ENCODE measurements at regions not wholly inside any gene's neighbourhood (a gene's known extent, or its start where the extent isn't known, plus 50 kb on each side); places are given as distances from the start of the nearest gene placed in this dataset.

GRCh38 chr1:199287647-199288046, 648.8 kb downstream of the PTPRC start:
- no peak overlapping the region for H3K27ac ChIP-seq (ENCODE audit: low read depth in 2 of 2, low read length in 2 of 2)
- no peaks in the 10 kb centered on the region for H3K27me3 ChIP-seq (ENCODE audit: control insufficient read depth in 2 of 2, insufficient read depth in 2 of 2, low read length in 2 of 2)
- H3K9ac ChIP-seq (ENCODE audit: low read depth in 1 of 2, low read length in 2 of 2), result no peak overlapping the region
- no peaks in the 10 kb centered on the region for H3K36me3 ChIP-seq (ENCODE audit: control insufficient read depth in 2 of 2, insufficient read depth in 2 of 2, low read length in 2 of 2)
- no peaks in the 10 kb centered on the region for H3K9me3 ChIP-seq (ENCODE audit: control insufficient read depth in 2 of 2, low read length in 2 of 2)
- no peak overlapping the region for H3K4me3 ChIP-seq (ENCODE audit: low read length in 2 of 2)
- no peaks in the 10 kb centered on the region for H3K4me1 ChIP-seq (ENCODE audit: control insufficient read depth in 2 of 2, insufficient read depth in 2 of 2, low read length in 2 of 2)

GRCh38 chr1:199290186-199290585, 651.3 kb downstream of the PTPRC start:
- Histone ChIP-seq H3K36me3 (ENCODE audit: control insufficient read depth in 2 of 2, insufficient read depth in 2 of 2, low read length in 2 of 2) (no peaks in the 10 kb centered on the region), H3K27ac (ENCODE audit: low read depth in 2 of 2, low read length in 2 of 2) (no peak overlapping the region), H3K9ac (ENCODE audit: low read depth in 1 of 2, low read length in 2 of 2) (no peak overlapping the region), H3K9me3 (ENCODE audit: control insufficient read depth in 2 of 2, low read length in 2 of 2) (no peaks in the 10 kb centered on the region), H3K4me1 (ENCODE audit: control insufficient read depth in 2 of 2, insufficient read depth in 2 of 2, low read length in 2 of 2) (no peaks in the 10 kb centered on the region), H3K27me3 (ENCODE audit: control insufficient read depth in 2 of 2, insufficient read depth in 2 of 2, low read length in 2 of 2) (no peaks in the 10 kb centered on the region), H3K4me3 (ENCODE audit: low read length in 2 of 2) (no peak overlapping the region)

DNA sequence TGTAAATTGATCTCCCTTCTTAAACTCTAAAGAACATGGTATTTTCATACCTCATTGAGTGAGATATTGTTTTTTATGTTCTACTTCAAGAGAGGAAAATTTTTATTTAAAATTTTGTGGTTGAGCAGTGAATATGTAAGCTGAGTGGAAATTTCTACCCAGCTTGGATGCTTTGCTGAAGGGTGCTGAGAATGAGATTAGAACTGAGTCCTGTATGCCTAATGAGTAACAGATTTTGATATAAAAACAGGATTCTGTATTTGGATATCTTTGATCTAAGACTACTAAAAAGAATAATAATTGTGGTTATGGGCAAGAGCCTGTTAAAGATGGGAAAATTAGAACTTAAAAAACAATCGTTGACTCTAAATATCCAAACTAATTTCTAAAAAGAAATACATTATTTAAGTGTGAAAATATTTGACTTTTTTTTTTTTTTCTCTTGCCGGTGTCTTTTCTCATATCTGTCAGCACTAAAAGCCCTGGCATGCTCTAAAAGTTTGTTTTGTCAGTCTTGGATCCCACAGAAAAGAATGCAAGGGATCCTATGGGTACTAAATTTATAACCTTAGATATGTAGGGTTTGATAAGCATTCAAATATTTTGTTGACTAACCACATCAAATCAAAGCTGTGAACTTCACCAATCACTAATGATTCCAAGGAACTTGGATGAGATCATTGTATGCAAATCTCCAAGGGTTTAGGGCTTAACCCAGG, 652.3 kb downstream of the PTPRC start:
- Histone ChIP-seq H3K9me3 (ENCODE audit: control insufficient read depth in 2 of 2, low read length in 2 of 2) (no peaks in the 10 kb centered on the region), H3K4me1 (ENCODE audit: control insufficient read depth in 2 of 2, insufficient read depth in 2 of 2, low read length in 2 of 2) (no peaks in the 10 kb centered on the region), H3K4me3 (ENCODE audit: low read length in 2 of 2) (no peak overlapping the region), H3K9ac (ENCODE audit: low read depth in 1 of 2, low read length in 2 of 2) (no peak overlapping the region), H3K27ac (ENCODE audit: low read depth in 2 of 2, low read length in 2 of 2) (no peak overlapping the region), H3K27me3 (ENCODE audit: control insufficient read depth in 2 of 2, insufficient read depth in 2 of 2, low read length in 2 of 2) (no peaks in the 10 kb centered on the region), H3K36me3 (ENCODE audit: control insufficient read depth in 2 of 2, insufficient read depth in 2 of 2, low read length in 2 of 2) (no peaks in the 10 kb centered on the region)

- H3K36me3 ChIP-seq (ENCODE audit: control insufficient read depth in 2 of 2, insufficient read depth in 2 of 2, low read length in 2 of 2), result no peaks in the 10 kb centered on the region
- H3K27me3 ChIP-seq (ENCODE audit: control insufficient read depth in 2 of 2, insufficient read depth in 2 of 2, low read length in 2 of 2), result no peaks in the 10 kb centered on the region
- no peak overlapping the region for H3K27ac ChIP-seq (ENCODE audit: low read depth in 2 of 2, low read length in 2 of 2)
- no peaks in the 10 kb centered on the region for H3K9me3 ChIP-seq (ENCODE audit: control insufficient read depth in 2 of 2, low read length in 2 of 2)
- H3K4me1 ChIP-seq (ENCODE audit: control insufficient read depth in 2 of 2, insufficient read depth in 2 of 2, low read length in 2 of 2), result no peaks in the 10 kb centered on the region
- no peak overlapping the region for H3K4me3 ChIP-seq (ENCODE audit: low read length in 2 of 2)
- H3K9ac ChIP-seq (ENCODE audit: low read depth in 1 of 2, low read length in 2 of 2), result no peak overlapping the region
Observed at GRCh38 chr1:199292896-199293295, 654.1 kb downstream of the PTPRC start.

- H3K9me3 ChIP-seq (ENCODE audit: control insufficient read depth in 2 of 2, low read length in 2 of 2), result no peaks in the 10 kb centered on the region
- H3K27me3 ChIP-seq (ENCODE audit: control insufficient read depth in 2 of 2, insufficient read depth in 2 of 2, low read length in 2 of 2), result no peaks in the 10 kb centered on the region
- H3K36me3 ChIP-seq (ENCODE audit: control insufficient read depth in 2 of 2, insufficient read depth in 2 of 2, low read length in 2 of 2), result no peaks in the 10 kb centered on the region
- H3K9ac ChIP-seq (ENCODE audit: low read depth in 1 of 2, low read length in 2 of 2), result no peak overlapping the region
- H3K27ac ChIP-seq (ENCODE audit: low read depth in 2 of 2, low read length in 2 of 2), result no peak overlapping the region
- no peaks in the 10 kb centered on the region for H3K4me1 ChIP-seq (ENCODE audit: control insufficient read depth in 2 of 2, insufficient read depth in 2 of 2, low read length in 2 of 2)
- no peak overlapping the region for H3K4me3 ChIP-seq (ENCODE audit: low read length in 2 of 2)
Observed at GRCh38 chr1:199295107-199295506, 656.3 kb downstream of the PTPRC start.

GRCh38 chr1:199297174-199297573, 658.3 kb downstream of the PTPRC start:
- Histone ChIP-seq H3K27ac (ENCODE audit: low read depth in 2 of 2, low read length in 2 of 2) (no peak overlapping the region), H3K4me1 (ENCODE audit: control insufficient read depth in 2 of 2, insufficient read depth in 2 of 2, low read length in 2 of 2) (no peaks in the 10 kb centered on the region), H3K9me3 (ENCODE audit: control insufficient read depth in 2 of 2, low read length in 2 of 2) (no peaks in the 10 kb centered on the region), H3K27me3 (ENCODE audit: control insufficient read depth in 2 of 2, insufficient read depth in 2 of 2, low read length in 2 of 2) (no peaks in the 10 kb centered on the region), H3K4me3 (ENCODE audit: low read length in 2 of 2) (no peak overlapping the region), H3K36me3 (ENCODE audit: control insufficient read depth in 2 of 2, insufficient read depth in 2 of 2, low read length in 2 of 2) (no peaks in the 10 kb centered on the region), H3K9ac (ENCODE audit: low read depth in 1 of 2, low read length in 2 of 2) (no peak overlapping the region)

DNA sequence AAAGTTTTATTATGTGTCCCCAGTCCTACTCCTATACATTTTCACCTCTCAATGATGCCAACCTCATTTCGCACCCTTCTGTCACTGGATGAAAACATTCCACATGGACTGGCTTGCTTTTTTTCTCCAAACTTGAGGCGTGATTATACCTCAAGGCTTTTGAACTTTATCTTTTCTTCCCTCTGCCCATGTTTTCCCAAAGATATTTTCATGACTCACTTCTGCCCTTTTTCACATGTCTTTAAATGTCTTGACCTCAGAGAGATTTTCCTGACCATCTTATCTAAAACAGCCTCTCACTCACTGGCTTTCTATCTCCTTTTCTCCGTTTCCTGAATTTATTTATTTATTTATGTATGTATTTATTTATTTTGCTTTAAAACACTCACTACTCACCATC, 659.0 kb downstream of the PTPRC start:
- Histone ChIP-seq H3K4me1 (ENCODE audit: control insufficient read depth in 2 of 2, insufficient read depth in 2 of 2, low read length in 2 of 2) (no peaks in the 10 kb centered on the region), H3K4me3 (ENCODE audit: low read length in 2 of 2) (no peak overlapping the region), H3K9me3 (ENCODE audit: control insufficient read depth in 2 of 2, low read length in 2 of 2) (no peaks in the 10 kb centered on the region), H3K27me3 (ENCODE audit: control insufficient read depth in 2 of 2, insufficient read depth in 2 of 2, low read length in 2 of 2) (no peaks in the 10 kb centered on the region), H3K36me3 (ENCODE audit: control insufficient read depth in 2 of 2, insufficient read depth in 2 of 2, low read length in 2 of 2) (no peaks in the 10 kb centered on the region), H3K9ac (ENCODE audit: low read depth in 1 of 2, low read length in 2 of 2) (no peak overlapping the region), H3K27ac (ENCODE audit: low read depth in 2 of 2, low read length in 2 of 2) (no peak overlapping the region)

- H3K27me3 ChIP-seq (ENCODE audit: control insufficient read depth in 2 of 2, insufficient read depth in 2 of 2, low read length in 2 of 2), result no peaks in the 10 kb centered on the region
Observed at GRCh38 chr1:199298825-199299224, 660.0 kb downstream of the PTPRC start.

DNA sequence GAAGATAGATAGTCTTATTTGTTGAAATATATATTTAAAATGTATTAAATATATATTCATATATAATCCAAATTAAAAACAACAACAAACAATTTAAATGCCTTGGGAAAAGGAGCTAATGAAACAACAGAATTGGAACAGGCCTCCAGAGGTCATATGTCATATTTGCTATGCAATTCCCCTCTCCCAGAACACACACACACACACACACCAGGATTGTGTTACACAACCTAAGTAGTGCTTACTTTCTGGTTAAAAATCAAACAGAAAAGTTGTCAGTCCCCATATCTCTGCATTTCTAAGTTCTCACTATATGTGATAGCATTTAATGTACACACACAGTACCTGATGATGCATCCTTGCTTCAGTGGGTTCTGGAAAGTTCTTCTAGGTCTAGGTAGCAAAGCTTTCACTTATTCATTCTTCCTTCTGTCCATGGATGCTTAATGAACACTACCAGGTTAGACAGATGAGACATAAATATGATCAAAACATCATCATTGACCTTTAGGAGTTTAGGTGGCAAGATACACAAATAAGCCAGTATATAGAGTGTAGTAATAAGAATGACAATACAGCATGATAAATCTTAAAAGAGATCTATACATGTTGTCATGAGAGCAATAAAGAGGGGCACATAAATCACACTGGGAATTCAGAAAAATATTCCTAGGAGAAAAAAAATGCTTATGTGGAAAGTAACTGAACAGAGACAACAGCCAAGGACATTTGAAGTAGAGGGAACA, 662.8 kb downstream of the PTPRC start:
- no peak overlapping the region for H3K9ac ChIP-seq (ENCODE audit: low read depth in 1 of 2, low read length in 2 of 2)
- no peaks in the 10 kb centered on the region for H3K27me3 ChIP-seq (ENCODE audit: control insufficient read depth in 2 of 2, insufficient read depth in 2 of 2, low read length in 2 of 2)
- no peaks in the 10 kb centered on the region for H3K4me1 ChIP-seq (ENCODE audit: control insufficient read depth in 2 of 2, insufficient read depth in 2 of 2, low read length in 2 of 2)
- H3K36me3 ChIP-seq (ENCODE audit: control insufficient read depth in 2 of 2, insufficient read depth in 2 of 2, low read length in 2 of 2), result no peaks in the 10 kb centered on the region
- no peak overlapping the region for H3K4me3 ChIP-seq (ENCODE audit: low read length in 2 of 2)
- H3K27ac ChIP-seq (ENCODE audit: low read depth in 2 of 2, low read length in 2 of 2), result no peak overlapping the region
- H3K9me3 ChIP-seq (ENCODE audit: control insufficient read depth in 2 of 2, low read length in 2 of 2), result no peaks in the 10 kb centered on the region

More at GRCh38 chr1:199298825-199299224, 660.0 kb downstream of the PTPRC start:
- H3K4me3 ChIP-seq (ENCODE audit: low read length in 2 of 2), result no peak overlapping the region
- no peaks in the 10 kb centered on the region for H3K9me3 ChIP-seq (ENCODE audit: control insufficient read depth in 2 of 2, low read length in 2 of 2)
- H3K9ac ChIP-seq (ENCODE audit: low read depth in 1 of 2, low read length in 2 of 2), result no peak overlapping the region
- no peak overlapping the region for H3K27ac ChIP-seq (ENCODE audit: low read depth in 2 of 2, low read length in 2 of 2)
- H3K4me1 ChIP-seq (ENCODE audit: control insufficient read depth in 2 of 2, insufficient read depth in 2 of 2, low read length in 2 of 2), result no peaks in the 10 kb centered on the region
- H3K36me3 ChIP-seq (ENCODE audit: control insufficient read depth in 2 of 2, insufficient read depth in 2 of 2, low read length in 2 of 2), result no peaks in the 10 kb centered on the region

DNA sequence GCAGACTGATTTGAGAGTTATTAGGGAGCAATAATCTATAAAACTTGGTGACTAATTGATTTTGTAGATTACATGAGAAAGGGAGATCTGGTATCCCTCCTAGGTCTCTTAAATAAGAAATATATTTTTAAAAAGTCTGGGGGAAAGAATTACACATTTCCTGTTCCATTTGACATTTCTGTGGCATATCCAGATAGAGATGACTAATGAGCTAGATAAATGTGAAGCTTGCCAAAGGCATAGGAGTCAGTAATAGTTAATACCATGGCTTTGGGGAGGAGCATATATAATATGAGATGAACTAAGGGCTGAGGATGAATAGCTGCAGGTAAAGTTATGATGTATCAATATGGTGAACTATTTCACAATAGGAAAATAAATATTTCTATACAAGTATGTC, 663.7 kb downstream of the PTPRC start:
- Histone ChIP-seq H3K27me3 (ENCODE audit: control insufficient read depth in 2 of 2, insufficient read depth in 2 of 2, low read length in 2 of 2) (no peaks in the 10 kb centered on the region), H3K9me3 (ENCODE audit: control insufficient read depth in 2 of 2, low read length in 2 of 2) (no peaks in the 10 kb centered on the region), H3K36me3 (ENCODE audit: control insufficient read depth in 2 of 2, insufficient read depth in 2 of 2, low read length in 2 of 2) (no peaks in the 10 kb centered on the region)

More for the DNA sequence above, 663.7 kb downstream of the PTPRC start:
- H3K9ac ChIP-seq (ENCODE audit: low read depth in 1 of 2, low read length in 2 of 2), result no peak overlapping the region
- no peak overlapping the region for H3K27ac ChIP-seq (ENCODE audit: low read depth in 2 of 2, low read length in 2 of 2)
- H3K4me3 ChIP-seq (ENCODE audit: low read length in 2 of 2), result no peak overlapping the region
- no peaks in the 10 kb centered on the region for H3K4me1 ChIP-seq (ENCODE audit: control insufficient read depth in 2 of 2, insufficient read depth in 2 of 2, low read length in 2 of 2)

Data from mucosa of rectum (tissue), 2 donors.